ENCODE measurements at regions not wholly inside any gene's neighbourhood (a gene's known extent, or its start where the extent isn't known, plus 50 kb on each side); places are given as distances from the start of the nearest gene placed in this dataset.

GRCh38 chr4:189049682-189050081 lies 891.0 kb upstream of the FRG1 start:
- TF ChIP-seq CTCF (IDR thresholded peaks at IDR 0.05 in 8 of 11, conservative IDR thresholded peaks at IDR 0.05 in 3 of 11): no peak
- TF ChIP-seq POLR2AphosphoS5 (IDR thresholded peaks at IDR 0.05): no peak

Measured in spleen (tissue), 7 donors.